ENCODE measurements at regions not wholly inside any gene's neighbourhood (a gene's known extent, or its start where the extent isn't known, plus 50 kb on each side); places are given as distances from the start of the nearest gene placed in this dataset.

GRCh38 chr18:57869221-57869620, 66.1 kb upstream of the ATP8B1 start:
- no peak for DNase-seq

- no peak for DNase-seq
Observed at GRCh38 chr18:57866355-57866754, 63.2 kb upstream of the ATP8B1 start.

GRCh38 chr18:57864615-57865121, 61.6 kb upstream of the ATP8B1 start:
- no peak for DNase-seq

DNA sequence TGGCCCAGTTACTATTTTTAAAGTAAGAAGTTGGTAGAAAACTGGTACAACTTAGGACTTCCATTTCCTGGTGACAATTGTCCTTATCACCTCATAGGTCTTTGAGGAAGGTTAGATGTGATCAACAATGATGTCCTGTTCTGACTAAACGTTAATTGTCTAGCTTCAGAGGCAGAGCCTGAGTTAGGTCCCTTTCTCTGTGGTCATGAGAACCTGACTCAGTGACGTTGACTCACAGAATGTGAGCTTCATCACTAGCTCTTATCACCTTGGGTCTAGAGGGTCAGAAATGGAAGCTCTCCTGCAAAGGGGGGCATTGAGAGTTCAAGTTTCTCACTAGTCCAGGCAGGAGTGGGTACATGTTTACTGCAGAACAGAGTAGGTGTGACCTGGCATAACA, 60.6 kb upstream of the ATP8B1 start:
- DNase-seq, result no peak

DNA sequence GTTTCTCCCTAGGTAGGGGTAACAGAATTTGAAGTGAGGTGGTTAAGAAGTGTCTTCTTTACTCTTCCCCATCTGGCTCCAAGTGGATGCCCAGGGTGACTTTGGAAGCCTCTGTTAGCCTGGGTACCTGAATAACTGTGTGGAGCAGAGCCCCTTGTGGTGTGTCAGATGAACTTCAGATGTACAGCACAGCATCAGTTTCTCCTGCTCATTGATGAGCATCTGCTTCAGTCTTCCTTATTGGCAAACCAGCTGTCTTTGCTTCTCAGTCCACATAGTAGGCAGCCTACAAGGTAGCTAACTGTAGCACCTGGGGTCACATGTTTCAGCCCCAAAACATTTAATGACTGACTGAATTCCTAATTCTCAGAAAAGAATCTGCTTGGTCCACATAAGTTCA, 56.2 kb upstream of the ATP8B1 start:
- DNase-seq, result no peak

DNA sequence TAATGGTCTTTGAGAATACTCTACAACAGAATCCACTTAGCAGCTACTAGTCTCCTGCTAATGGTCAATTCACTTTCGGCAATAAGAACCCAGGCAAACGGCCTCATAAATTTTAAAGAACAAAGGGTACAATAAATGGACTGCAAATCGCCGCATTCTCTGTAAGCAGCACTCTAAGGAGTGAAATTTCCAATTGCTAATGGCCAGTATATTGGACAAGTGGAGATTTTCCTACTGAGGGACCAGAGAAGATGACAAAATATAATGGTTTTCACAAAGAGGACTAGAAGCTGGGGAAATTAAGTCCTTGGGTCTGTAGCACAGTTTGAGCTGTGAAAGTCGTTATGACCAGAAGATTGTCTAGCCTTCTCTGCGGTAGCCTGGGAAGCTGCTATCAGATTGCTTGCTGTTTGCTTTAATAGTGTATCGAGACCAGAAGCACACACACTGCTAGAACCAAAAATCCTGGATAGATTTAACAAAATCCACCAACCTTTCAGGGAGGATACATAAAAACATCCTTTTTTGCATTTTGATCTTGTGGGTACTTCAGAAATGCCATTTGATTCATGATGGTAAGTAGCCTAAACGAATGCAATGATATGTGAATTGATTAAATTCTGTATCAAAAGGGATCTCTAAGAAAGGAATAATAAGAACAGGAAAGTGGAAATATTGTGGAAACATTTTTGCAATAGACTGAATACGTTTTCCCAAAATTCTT, 53.6 kb upstream of the ATP8B1 start:
- DNase-seq, result no peak

DNA sequence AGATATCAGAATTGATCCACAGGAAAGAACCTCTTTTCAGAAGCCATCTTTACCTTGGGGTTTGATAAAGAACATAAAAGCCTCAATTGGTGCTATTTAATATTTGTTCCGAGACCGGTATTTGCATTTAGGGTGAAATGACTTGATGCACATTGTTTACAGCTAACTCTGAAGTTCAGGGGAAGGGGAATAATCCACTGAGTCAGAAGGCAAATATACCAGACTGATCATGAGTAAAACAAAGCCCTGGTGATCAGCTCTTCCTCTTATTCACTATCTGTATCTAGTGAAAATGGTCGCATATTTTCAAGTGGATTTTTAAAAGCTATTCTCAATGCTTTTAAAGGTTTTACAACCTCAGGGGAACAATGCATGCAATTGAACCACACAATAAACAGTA, 53.0 kb upstream of the ATP8B1 start:
- no peak for DNase-seq

- DNase-seq, result no peak
Observed at GRCh38 chr18:57855551-57855950, 52.4 kb upstream of the ATP8B1 start.

DNA sequence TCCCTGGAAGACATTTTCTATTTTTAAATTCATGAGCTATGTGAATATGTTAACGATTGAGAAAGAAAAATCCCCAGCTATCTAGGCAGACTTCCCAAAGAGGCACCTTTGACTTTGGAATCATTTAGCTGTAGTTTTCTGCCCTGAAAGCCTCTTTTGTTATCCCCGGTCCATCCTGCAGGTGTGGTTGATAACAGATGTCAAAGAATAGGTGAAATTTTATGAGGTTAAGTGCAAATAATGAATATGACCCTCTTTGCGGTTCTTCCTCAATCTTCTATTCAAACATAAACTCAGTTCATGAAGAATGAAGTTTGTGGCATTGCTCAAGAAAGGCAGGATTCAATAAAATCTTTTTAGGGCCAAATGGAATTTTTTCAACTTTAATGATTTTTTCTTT, 51.6 kb upstream of the ATP8B1 start:
- no peak for DNase-seq

DNA sequence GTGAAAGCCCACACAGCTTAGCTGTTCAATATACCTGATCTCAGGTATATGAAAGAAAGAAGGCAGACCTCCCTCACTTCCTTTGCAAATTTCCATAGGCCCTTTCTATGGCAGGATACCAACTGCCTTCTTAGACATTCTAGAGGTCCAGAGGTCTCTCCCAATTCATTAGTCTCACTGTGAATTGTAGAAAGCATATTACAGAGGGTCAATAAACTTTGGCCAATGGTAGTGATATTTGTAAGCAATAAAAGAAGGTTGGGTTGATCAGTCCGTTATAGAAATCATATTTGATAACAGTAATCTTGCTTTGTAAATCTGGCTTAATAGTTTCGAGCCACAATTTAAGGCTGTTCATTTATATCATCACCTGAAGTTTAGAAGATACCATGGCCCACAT, 50.7 kb upstream of the ATP8B1 start:
- DNase-seq, result no peak

GRCh38 chr18:57853133-57853532, 50.0 kb upstream of the ATP8B1 start:
- no peak for DNase-seq
